Natural killer cell (primary cell): ENCODE measurements at regions not wholly inside any gene's neighbourhood (a gene's known extent, or its start where the extent isn't known, plus 50 kb on each side); places are given as distances from the start of the nearest gene placed in this dataset.

Source experiments
- ATAC-seq, 3 donors: fragments of 150-1000 bp in 2 of 3; fragments of 200-7000 bp in 1 of 3; cut with Tn5 transposase; 1 replicate in 1 of 3; 2 replicates in 2 of 3; pipeline ENCODE4 v1.10.0; 2021; ENCODE audit warnings: mild to moderate bottlenecking in 2 of 3, moderate library complexity in 2 of 3
- DNase-seq, 2 donors: peaks; one replicate each; pipeline versions ENCODE4 v3.0.0 to v3.0.0-alpha.2; 2013 to 2021; ENCODE audit warnings: mixed read lengths in 1 of 2
- H3K27ac ChIP-seq: one replicate; pipeline ENCODE4 v1.5.1; 2013; ENCODE audit warnings: mild to moderate bottlenecking, low read length
- H3K27me3 ChIP-seq: one replicate; pipeline ENCODE4 v1.6.1; 2013; ENCODE audit warnings: low read length; ENCODE audit not compliant: control insufficient read depth, insufficient read depth
- H3K36me3 ChIP-seq: one replicate; pipeline ENCODE4 v1.6.1; 2013; ENCODE audit warnings: low read length; ENCODE audit not compliant: control insufficient read depth, insufficient read depth
- H3K4me1 ChIP-seq: one replicate; pipeline ENCODE4 v1.6.1; 2013; ENCODE audit warnings: low read length; ENCODE audit not compliant: control insufficient read depth, insufficient read depth
- H3K4me3 ChIP-seq: one replicate; pipeline ENCODE4 v1.5.1; 2013; ENCODE audit warnings: low read length
- H3K9me3 ChIP-seq: one replicate; pipeline ENCODE4 v1.6.1; 2013; ENCODE audit warnings: low read length; ENCODE audit not compliant: control insufficient read depth, insufficient read depth
- H3K27ac Mint-ChIP-seq, 2 donors: one replicate each; pipeline ENCODE4 v1.8.0; 2022; ENCODE audit warnings: mild to moderate bottlenecking in 2 of 2, mixed read lengths in 2 of 2, moderate library complexity in 1 of 2
- H3K27me3 Mint-ChIP-seq, 2 donors: one replicate each; pipeline ENCODE4 v1.8.0; 2022; ENCODE audit warnings: low read depth in 2 of 2, mixed read lengths in 2 of 2
- H3K36me3 Mint-ChIP-seq: one replicate; pipeline ENCODE4 v1.8.0; 2022; ENCODE audit warnings: mixed read lengths
- H3K4me1 Mint-ChIP-seq, 2 donors: one replicate each; pipeline ENCODE4 v1.8.0; 2022; ENCODE audit warnings: mixed read lengths in 2 of 2
- H3K4me3 Mint-ChIP-seq: one replicate; pipeline ENCODE4 v1.8.0; 2022; ENCODE audit warnings: mild to moderate bottlenecking, moderate library complexity, mixed read lengths
- H3K9me3 Mint-ChIP-seq, 2 donors: one replicate each; pipeline ENCODE4 v1.8.0; 2022; ENCODE audit warnings: mixed read lengths in 2 of 2
- CTCF ChIP-seq: fragments of 200-600 bp; IDR thresholded peaks from one replicate; pipeline ENCODE4 v1.8.0; 2022; ENCODE audit warnings: antibody characterized with exemption
- WGBS: methylation state at CpG from one replicate; pipeline ENCODE4 v1.1.7; 2013; ENCODE audit warnings: missing lambda C conversion rate; ENCODE audit not compliant: insufficient coverage; 5-methylcytosine and 5-hydroxymethylcytosine counted together
- intact Hi-C: fragments of 100-400 bp; cut with micrococcal nuclease; formaldehyde crosslinking; loops from one replicate; pipeline ENCODE4 v1.14.2; 2022

- no peak overlapping the region for H3K27ac Mint-ChIP-seq
- Histone ChIP-seq H3K9me3 (no peaks in the 10 kb centered on the region), H3K4me3 (no peak overlapping the region), H3K27me3 (no peaks in the 10 kb centered on the region), H3K27ac (no peak overlapping the region), H3K4me1 (no peaks in the 10 kb centered on the region), H3K36me3 (no peaks in the 10 kb centered on the region)
- ATAC-seq (no peak), DNase-seq (no peak)
- H3K4me3 Mint-ChIP-seq: no peak overlapping the region
- no peaks in the 10 kb centered on the region for H3K4me1 Mint-ChIP-seq
- intact Hi-C loops: no loop called here
- TF ChIP-seq CTCF: no peak
- H3K27me3 Mint-ChIP-seq: no peaks in the 10 kb centered on the region
- peaks cover 0 to 3% of the 10 kb centered on the region in 2 donors for H3K9me3 Mint-ChIP-seq
- no peaks in the 10 kb centered on the region for H3K36me3 Mint-ChIP-seq
- 89% methylated on average over 3 of the region's 3 CpGs for WGBS
These were observed 233.3 kb downstream of the MBD2 start for GRCh38 chr18:53991202-53991601.

GRCh38 chr18:53990485-53990884 lies 234.0 kb downstream of the MBD2 start:
- Histone ChIP-seq H3K4me3 (no peak overlapping the region), H3K9me3 (no peaks in the 10 kb centered on the region), H3K4me1 (no peaks in the 10 kb centered on the region), H3K27ac (no peak overlapping the region), H3K36me3 (no peaks in the 10 kb centered on the region), H3K27me3 (no peaks in the 10 kb centered on the region)
- Mint-ChIP-seq H3K27ac (no peak overlapping the region), H3K4me3 (no peak overlapping the region), H3K27me3 (no peaks in the 10 kb centered on the region), H3K36me3 (no peaks in the 10 kb centered on the region), H3K4me1 (no peaks in the 10 kb centered on the region), H3K9me3 (peaks cover 0 to 3% of the 10 kb centered on the region in 2 donors)
- ATAC-seq (no peak), DNase-seq (no peak)
- TF ChIP-seq CTCF: no peak
- intact Hi-C loops: no loop called here
- 96% methylated on average over 1 of the region's 1 CpG for WGBS

GRCh38 chr18:53984021-53984420 lies 240.4 kb downstream of the MBD2 start:
- Histone ChIP-seq H3K4me3 (no peak overlapping the region), H3K27ac (no peak overlapping the region), H3K27me3 (no peaks in the 10 kb centered on the region), H3K36me3 (no peaks in the 10 kb centered on the region), H3K4me1 (no peaks in the 10 kb centered on the region), H3K9me3 (no peaks in the 10 kb centered on the region)
- Mint-ChIP-seq H3K36me3 (peaks cover 12% of the 10 kb centered on the region), H3K27me3 (no peaks in the 10 kb centered on the region), H3K4me1 (no peaks in the 10 kb centered on the region), H3K9me3 (peaks cover 6 to 19% of the 10 kb centered on the region in 2 donors), H3K27ac (no peak overlapping the region), H3K4me3 (no peak overlapping the region)
- no peak for TF ChIP-seq CTCF
- intact Hi-C loops: no loop called here
- WGBS: 58% methylated on average over 2 of the region's 3 CpGs
- DNase-seq: no peak
- no peak for ATAC-seq

GRCh38 chr18:53971331-53971730 lies 253.1 kb downstream of the MBD2 start:
- ATAC-seq (no peak), DNase-seq (no peak)
- Mint-ChIP-seq H3K27ac (no peak overlapping the region), H3K4me1 (no peaks in the 10 kb centered on the region), H3K36me3 (peaks cover under 1% of the 10 kb centered on the region), H3K27me3 (no peaks in the 10 kb centered on the region), H3K9me3 (peaks cover 6 to 14% of the 10 kb centered on the region in 2 donors), H3K4me3 (no peak overlapping the region)
- peaks cover 2% of the 10 kb centered on the region for H3K9me3 ChIP-seq
- H3K27ac ChIP-seq: no peak overlapping the region
- no peaks in the 10 kb centered on the region for H3K27me3 ChIP-seq
- no peak for TF ChIP-seq CTCF
- no peaks in the 10 kb centered on the region for H3K4me1 ChIP-seq
- no peaks in the 10 kb centered on the region for H3K36me3 ChIP-seq
- 86% methylated on average over 1 of the region's 1 CpG for WGBS
- intact Hi-C loops: no loop called here
- no peak overlapping the region for H3K4me3 ChIP-seq
